Gastroesophageal sphincter (tissue), 3 donors: ENCODE measurements at regions not wholly inside any gene's neighbourhood (a gene's known extent, or its start where the extent isn't known, plus 50 kb on each side); places are given as distances from the start of the nearest gene placed in this dataset.

Experiments used
- POLR2A ChIP-seq, 2 donors: fragments of 450-650 bp; IDR thresholded peaks; one replicate each; pipeline ENCODE4 v1.6.1; 2017; ENCODE audit warnings: antibody characterized with exemption in 2 of 2, mild to moderate bottlenecking in 2 of 2, moderate library complexity in 1 of 2
- TF ChIP-seq, protein P1 (sequence below), 4 experiments: fragments of 200-600 bp in 2 of 4; fragments of 450-650 bp in 2 of 4; sonication (generic) in 1 of 4; IDR thresholded peaks; one replicate each; pipeline ENCODE4 v1.5.1; 2017 to 2019; ENCODE audit warnings: antibody characterized with exemption in 4 of 4, mild to moderate bottlenecking in 2 of 4, moderate library complexity in 2 of 4

DNA sequence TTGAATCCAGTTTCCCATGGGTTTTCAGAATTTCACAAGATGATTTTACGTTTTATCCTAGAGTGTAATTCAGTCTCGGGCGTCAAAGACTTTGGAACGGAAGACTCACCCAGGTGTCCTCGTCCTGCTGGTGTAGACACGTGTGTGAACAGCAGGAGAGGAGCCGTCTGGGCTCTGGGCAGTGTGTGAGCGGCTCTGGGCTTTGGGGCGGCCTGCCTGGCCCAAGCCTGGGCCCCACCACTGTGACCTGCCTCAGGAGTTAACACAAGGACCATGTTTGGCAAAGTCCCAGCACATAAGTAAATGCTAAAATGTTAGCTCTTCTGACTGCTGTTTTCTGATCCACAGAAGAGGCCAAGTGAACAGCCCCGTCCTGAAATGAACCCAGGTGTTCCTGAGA, 1093.3 kb downstream of the BRD1 start:
- TF ChIP-seq POLR2A (IDR thresholded peaks at IDR 0.05): no peak
- TF ChIP-seq, protein P1, sequence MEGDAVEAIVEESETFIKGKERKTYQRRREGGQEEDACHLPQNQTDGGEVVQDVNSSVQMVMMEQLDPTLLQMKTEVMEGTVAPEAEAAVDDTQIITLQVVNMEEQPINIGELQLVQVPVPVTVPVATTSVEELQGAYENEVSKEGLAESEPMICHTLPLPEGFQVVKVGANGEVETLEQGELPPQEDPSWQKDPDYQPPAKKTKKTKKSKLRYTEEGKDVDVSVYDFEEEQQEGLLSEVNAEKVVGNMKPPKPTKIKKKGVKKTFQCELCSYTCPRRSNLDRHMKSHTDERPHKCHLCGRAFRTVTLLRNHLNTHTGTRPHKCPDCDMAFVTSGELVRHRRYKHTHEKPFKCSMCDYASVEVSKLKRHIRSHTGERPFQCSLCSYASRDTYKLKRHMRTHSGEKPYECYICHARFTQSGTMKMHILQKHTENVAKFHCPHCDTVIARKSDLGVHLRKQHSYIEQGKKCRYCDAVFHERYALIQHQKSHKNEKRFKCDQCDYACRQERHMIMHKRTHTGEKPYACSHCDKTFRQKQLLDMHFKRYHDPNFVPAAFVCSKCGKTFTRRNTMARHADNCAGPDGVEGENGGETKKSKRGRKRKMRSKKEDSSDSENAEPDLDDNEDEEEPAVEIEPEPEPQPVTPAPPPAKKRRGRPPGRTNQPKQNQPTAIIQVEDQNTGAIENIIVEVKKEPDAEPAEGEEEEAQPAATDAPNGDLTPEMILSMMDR (IDR thresholded peaks at IDR 0.05): no peak
